Omental fat pad (tissue), 3 donors: ENCODE measurements at regions not wholly inside any gene's neighbourhood (a gene's known extent, or its start where the extent isn't known, plus 50 kb on each side); places are given as distances from the start of the nearest gene placed in this dataset.

Source experiments
- ATAC-seq: fragments of 150-250 bp; one replicate; pipeline ENCODE4 v1.9.1; 2016; ENCODE audit warnings: mild to moderate bottlenecking, moderate library complexity; ENCODE audit not compliant: low FRiP score
- DNase-seq: peaks from one replicate; pipeline ENCODE4 v3.0.0-alpha.2; 2019; ENCODE audit warnings: low spot score
- TF ChIP-seq, protein P1 (sequence below), 3 donors: fragments of 450-650 bp; IDR thresholded peaks; one replicate each; pipeline ENCODE4 v1.5.1; 2016 to 2017; ENCODE audit warnings: antibody characterized with exemption in 3 of 3, mild to moderate bottlenecking in 3 of 3, moderate library complexity in 2 of 3

DNA sequence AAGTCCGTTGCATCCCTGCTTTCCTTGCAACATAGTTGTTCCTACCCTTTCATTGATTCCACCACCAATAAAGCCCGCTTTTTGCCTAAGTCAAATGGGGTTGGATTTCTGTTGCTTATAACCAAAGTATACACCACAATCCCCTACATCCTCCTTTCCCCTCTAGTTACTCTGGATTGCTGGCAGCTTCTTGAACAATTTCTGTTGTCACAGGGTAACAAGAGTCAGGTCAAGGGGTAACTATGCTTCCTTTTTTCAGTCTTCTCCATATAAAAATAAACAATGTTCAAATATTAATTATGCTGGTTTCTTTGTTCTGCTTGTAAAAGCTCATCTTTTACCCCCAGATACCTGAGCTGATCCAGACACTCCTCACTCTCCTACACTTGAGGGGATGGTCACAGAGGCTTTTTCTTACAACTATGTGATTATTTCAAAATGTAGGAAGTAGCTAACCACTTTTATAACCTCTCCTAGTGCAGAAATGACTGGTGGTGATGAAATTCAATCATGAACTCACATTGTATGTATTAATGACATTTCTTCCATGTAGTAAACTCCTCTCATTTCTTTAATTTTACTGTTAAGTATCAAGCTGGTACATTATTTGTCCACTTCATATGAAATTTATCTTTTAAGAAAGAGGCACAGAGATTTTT lies 136.5 kb downstream of the SNX18 start:
- TF ChIP-seq, protein P1, sequence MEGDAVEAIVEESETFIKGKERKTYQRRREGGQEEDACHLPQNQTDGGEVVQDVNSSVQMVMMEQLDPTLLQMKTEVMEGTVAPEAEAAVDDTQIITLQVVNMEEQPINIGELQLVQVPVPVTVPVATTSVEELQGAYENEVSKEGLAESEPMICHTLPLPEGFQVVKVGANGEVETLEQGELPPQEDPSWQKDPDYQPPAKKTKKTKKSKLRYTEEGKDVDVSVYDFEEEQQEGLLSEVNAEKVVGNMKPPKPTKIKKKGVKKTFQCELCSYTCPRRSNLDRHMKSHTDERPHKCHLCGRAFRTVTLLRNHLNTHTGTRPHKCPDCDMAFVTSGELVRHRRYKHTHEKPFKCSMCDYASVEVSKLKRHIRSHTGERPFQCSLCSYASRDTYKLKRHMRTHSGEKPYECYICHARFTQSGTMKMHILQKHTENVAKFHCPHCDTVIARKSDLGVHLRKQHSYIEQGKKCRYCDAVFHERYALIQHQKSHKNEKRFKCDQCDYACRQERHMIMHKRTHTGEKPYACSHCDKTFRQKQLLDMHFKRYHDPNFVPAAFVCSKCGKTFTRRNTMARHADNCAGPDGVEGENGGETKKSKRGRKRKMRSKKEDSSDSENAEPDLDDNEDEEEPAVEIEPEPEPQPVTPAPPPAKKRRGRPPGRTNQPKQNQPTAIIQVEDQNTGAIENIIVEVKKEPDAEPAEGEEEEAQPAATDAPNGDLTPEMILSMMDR (IDR thresholded peaks at IDR 0.05): no peak
- ATAC-seq (no peak), DNase-seq (no peak)

DNA sequence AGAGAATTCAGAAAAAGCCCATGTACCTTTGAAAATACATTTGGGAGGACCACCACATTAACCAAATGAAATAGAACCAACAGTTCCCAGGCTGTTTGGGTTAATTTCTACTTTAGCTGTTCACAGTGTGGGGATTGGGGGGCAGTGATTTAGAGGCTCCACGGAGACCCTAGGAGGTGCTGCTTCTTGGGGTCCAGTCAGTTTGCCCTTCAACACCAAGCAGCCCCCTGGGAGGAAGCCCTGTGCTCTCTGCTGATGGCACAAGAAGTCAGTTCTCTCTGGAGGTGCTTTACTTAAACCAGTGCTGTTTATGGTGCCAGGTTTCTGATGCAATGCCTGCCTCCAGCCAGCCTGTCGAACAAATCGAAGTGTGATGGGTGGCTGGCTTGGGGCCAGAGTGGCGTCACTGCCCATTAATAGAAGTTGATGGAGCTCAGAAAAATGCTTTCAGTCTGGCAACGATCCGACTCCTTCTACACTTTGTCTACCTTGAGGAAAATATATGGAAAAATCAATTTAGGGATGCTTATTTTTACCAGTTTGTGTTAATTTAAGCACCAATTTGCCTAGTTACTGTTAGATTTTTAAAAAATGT lies 134.0 kb downstream of the SNX18 start:
- ATAC-seq (peak; percentile 41), DNase-seq (peak; percentile 65)
- TF ChIP-seq, protein P1 (IDR thresholded peaks at IDR 0.05): no peak

DNA sequence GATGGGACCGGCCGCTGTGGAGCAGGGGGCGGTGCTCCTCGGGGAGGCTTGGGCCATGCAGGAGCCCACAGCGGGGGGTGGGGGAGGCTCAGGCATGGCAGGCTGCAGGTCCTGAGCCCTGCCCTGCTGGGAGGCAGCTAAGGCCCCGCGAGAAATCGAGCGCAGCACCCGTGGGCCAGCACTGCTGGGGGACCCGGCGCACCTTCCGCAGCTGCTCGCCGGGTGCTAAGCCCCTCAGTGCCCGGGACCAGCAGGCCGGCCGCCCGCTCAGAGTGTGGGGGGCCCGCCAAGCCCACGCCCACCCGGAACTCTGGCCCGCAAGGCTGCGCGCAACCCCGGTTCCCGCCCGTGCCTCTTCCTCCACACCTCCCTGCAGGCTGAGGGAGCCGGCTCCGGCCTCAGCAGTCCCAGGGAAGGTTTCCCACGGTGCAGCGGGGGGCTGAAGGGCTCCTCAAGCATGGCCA lies 131.5 kb downstream of the SNX18 start:
- TF ChIP-seq, protein P1 (IDR thresholded peaks at IDR 0.05): no peak
- ATAC-seq: no peak
- DNase-seq: no peak

DNA sequence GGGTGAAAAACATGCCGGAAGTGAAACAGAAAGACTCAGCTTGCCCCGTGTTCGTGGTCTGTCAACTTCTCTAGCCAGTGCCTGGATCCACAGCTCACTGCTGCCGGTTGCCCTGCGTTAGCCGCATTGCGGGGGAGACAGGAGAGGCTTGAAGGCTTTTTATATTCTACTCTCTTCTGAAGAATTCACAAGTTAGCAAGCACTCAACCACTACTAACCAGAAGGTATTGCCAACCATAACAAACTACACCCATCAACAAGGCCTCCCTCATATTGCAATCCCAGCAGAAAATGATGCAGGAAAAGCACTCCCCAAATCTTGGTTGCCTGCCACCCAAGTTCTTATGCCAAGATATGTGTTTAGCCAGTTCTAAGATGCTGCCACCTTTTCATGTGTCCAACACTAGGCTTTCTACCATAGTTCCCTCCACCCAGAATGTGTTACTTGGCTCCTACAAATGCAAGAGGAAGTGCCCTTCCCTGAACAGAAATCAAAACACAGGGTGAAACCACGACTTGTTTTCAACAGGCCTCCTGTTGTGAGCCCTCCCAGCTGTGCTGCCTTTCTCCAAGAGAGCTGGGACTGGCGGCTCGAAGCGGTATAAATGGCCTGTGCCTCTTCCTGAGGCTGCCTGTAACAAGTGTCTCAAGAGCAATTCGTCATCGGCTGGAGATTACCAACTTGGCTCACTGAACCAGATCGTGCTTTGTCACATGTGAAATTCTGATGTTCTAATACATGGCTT lies 129.0 kb downstream of the SNX18 start:
- TF ChIP-seq, protein P1 (IDR thresholded peaks at IDR 0.05): no peak
- DNase-seq (no peak), ATAC-seq (peak; percentile 21)

DNA sequence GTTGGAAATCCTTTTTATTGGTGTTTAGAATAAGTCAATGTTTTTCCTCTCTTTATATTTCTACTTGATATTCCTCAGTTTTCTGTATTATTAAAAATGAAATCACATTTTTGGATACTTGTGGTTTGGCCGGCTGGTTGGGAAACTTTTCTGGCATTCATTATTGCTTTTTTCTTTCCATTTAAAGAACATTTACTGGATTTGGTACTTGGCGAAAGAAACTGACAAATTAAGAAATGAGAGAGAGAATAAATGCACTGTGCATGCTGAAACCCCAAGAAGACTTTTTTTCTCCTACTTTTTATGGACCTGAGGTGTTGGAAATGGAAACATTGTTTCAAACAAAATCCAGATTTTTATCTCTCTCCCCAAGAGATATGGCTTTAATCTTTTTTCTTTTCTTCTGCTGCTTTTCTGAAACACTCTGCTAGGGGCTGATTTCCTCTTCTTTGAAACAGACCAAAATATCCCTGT lies 128.4 kb downstream of the SNX18 start:
- TF ChIP-seq, protein P1 (IDR thresholded peaks at IDR 0.05): no peak
- DNase-seq (no peak), ATAC-seq (no peak)

DNA sequence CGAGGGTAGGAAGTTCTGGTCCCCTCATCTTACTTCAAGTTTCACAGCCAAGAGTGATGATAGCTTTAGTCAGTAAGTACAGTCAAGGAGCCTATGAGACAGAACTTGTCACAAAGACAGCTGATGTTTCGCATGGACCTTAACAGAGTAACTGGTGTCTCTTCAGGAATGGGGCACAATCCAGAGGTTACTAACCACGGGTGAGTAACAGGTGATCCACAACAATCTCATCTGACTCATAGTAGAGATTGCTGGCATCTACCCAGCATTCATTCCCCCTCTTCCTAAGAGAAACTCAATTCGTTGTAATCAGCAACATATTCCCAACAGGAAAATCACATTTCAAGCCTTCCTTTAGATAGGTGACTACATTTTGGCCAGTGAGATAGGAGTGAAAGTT lies 126.7 kb downstream of the SNX18 start:
- TF ChIP-seq, protein P1 (IDR thresholded peaks at IDR 0.05): no peak
- ATAC-seq: peak; percentile 76
- no peak for DNase-seq
